ENCODE measurements at regions not wholly inside any gene's neighbourhood (a gene's known extent, or its start where the extent isn't known, plus 50 kb on each side); places are given as distances from the start of the nearest gene placed in this dataset.

- no peak for TF ChIP-seq CTCF (IDR thresholded peaks at IDR 0.05; ENCODE audit: insufficient read depth, low read depth, low read length)
- ChIA-PET POLR2A (no interaction called here), CTCF (interaction anchor here (1.1 to 1.5 kb wide), 4 partner anchors 9 to 217 kb away, joined by 3 to 4 read pairs (median 3); no protein-coding TSS in a partner anchor)
- no peaks in the 10 kb centered on the region for H3K27me3 ChIP-seq (ENCODE audit: control insufficient read depth, insufficient read depth, low read length)
- DNase-seq (ENCODE audit: low read depth): peak; percentile 59
- no peak overlapping the region for H3K4me3 ChIP-seq (ENCODE audit: low read depth, low read length)
- no peaks in the 10 kb centered on the region for H3K36me3 ChIP-seq (ENCODE audit: control insufficient read depth, insufficient read depth, low read length)
Measured at GRCh38 chr4:26201120-26201519, 119.7 kb upstream of the RBPJ start.

- ChIA-PET POLR2A (no interaction called here), CTCF (no interaction called here)
- Histone ChIP-seq H3K4me3 (ENCODE audit: low read depth, low read length) (no peak overlapping the region), H3K36me3 (ENCODE audit: control insufficient read depth, insufficient read depth, low read length) (no peaks in the 10 kb centered on the region), H3K27me3 (ENCODE audit: control insufficient read depth, insufficient read depth, low read length) (no peaks in the 10 kb centered on the region)
- no peak for DNase-seq (ENCODE audit: low read depth)
- TF ChIP-seq CTCF (IDR thresholded peaks at IDR 0.05; ENCODE audit: insufficient read depth, low read depth, low read length): no peak
Measured at GRCh38 chr4:26204249-26204825, 116.5 kb upstream of the RBPJ start.

- H3K4me3 ChIP-seq (ENCODE audit: low read depth, low read length): no peak overlapping the region
- H3K27me3 ChIP-seq (ENCODE audit: control insufficient read depth, insufficient read depth, low read length): no peaks in the 10 kb centered on the region
- TF ChIP-seq CTCF (IDR thresholded peaks at IDR 0.05; ENCODE audit: insufficient read depth, low read depth, low read length): no peak
- no peak for DNase-seq (ENCODE audit: low read depth)
- ChIA-PET POLR2A (no interaction called here), CTCF (interaction anchor here (0.9 kb wide), 1 partner anchor 11 kb away, joined by 3 read pairs; no protein-coding TSS in a partner anchor)
- no peaks in the 10 kb centered on the region for H3K36me3 ChIP-seq (ENCODE audit: control insufficient read depth, insufficient read depth, low read length)
Measured at GRCh38 chr4:26204911-26205370, 115.9 kb upstream of the RBPJ start.

GRCh38 chr4:26206339-26206738, 114.5 kb upstream of the RBPJ start:
- peak; percentile 25 for DNase-seq (ENCODE audit: low read depth)
- Histone ChIP-seq H3K4me3 (ENCODE audit: low read depth, low read length) (no peak overlapping the region), H3K36me3 (ENCODE audit: control insufficient read depth, insufficient read depth, low read length) (no peaks in the 10 kb centered on the region), H3K27me3 (ENCODE audit: control insufficient read depth, insufficient read depth, low read length) (no peaks in the 10 kb centered on the region)
- ChIA-PET POLR2A (no interaction called here), CTCF (interaction anchor here (0.5 to 0.8 kb wide), 2 partner anchors 124 to 799 kb away, joined by 3 read pairs; no protein-coding TSS in a partner anchor)
- no peak for TF ChIP-seq CTCF (IDR thresholded peaks at IDR 0.05; ENCODE audit: insufficient read depth, low read depth, low read length)

GRCh38 chr4:26206999-26207398, 113.8 kb upstream of the RBPJ start:
- CTCF ChIA-PET: interaction anchor here (0.9 to 1.0 kb wide), 2 partner anchors 11 to 13 kb away, joined by 3 to 7 read pairs; no protein-coding TSS in a partner anchor
- POLR2A ChIA-PET: no interaction called here

More at GRCh38 chr4:26206999-26207398, 113.8 kb upstream of the RBPJ start:
- no peaks in the 10 kb centered on the region for H3K36me3 ChIP-seq (ENCODE audit: control insufficient read depth, insufficient read depth, low read length)
- no peak for DNase-seq (ENCODE audit: low read depth)
- TF ChIP-seq CTCF (IDR thresholded peaks at IDR 0.05; ENCODE audit: insufficient read depth, low read depth, low read length): no peak
- no peak overlapping the region for H3K4me3 ChIP-seq (ENCODE audit: low read depth, low read length)
- peaks cover 2% of the 10 kb centered on the region for H3K27me3 ChIP-seq (ENCODE audit: control insufficient read depth, insufficient read depth, low read length)
